IMR-90 (cell line): ENCODE measurements at regions not wholly inside any gene's neighbourhood (a gene's known extent, or its start where the extent isn't known, plus 50 kb on each side); places are given as distances from the start of the nearest gene placed in this dataset.

Experiments used
- ATAC-seq: fragments of 200-7000 bp; cut with Tn5 transposase; 2 replicates; pipeline ENCODE4 v1.9.1; 2020; ENCODE audit warnings: low read depth, mild to moderate bottlenecking, moderate library complexity
- BruUV-seq: library from RNA; stranded (reverse); fragments of 400-500 nt; replicated peaks from 2 replicates; lab custom pipeline; 2021; lab: Mats Ljungman, UMichigan
- CTCF ChIA-PET: fragments of 300-600 bp; formaldehyde crosslinking; extraction: SDS; loops from one replicate; lab custom pipeline; 2021; ENCODE audit warnings: antibody characterized with exemption; lab: Yijun Ruan, JAX
- POLR2A ChIA-PET: fragments of 300-600 bp; sonication (Branson Sonifier 250); formaldehyde crosslinking; loops from one replicate; lab custom pipeline; 2022; ENCODE audit warnings: antibody characterized with exemption; ENCODE audit not compliant: unreplicated experiment; lab: Charles Lee
- DNase-seq: peaks from one replicate; pipeline ENCODE4 v3.0.0; 2013
- H2AFZ ChIP-seq: replicated peaks from 2 replicates; pipeline ENCODE3; 2013; ENCODE audit warnings: low read length, mild to moderate bottlenecking; ENCODE audit not compliant: poor library complexity
- H2AK5ac ChIP-seq: 2 replicates; pipeline ENCODE4 v1.6.1; 2013; ENCODE audit warnings: low read depth, low read length, inconsistent platforms
- H2AK9ac ChIP-seq: replicated peaks from 2 replicates; pipeline ENCODE3; 2013; ENCODE audit warnings: mild to moderate bottlenecking, low read depth, low read length, moderate library complexity; ENCODE audit not compliant: poor library complexity
- H2BK120ac ChIP-seq: 2 replicates; pipeline ENCODE4 v1.6.1; 2013; ENCODE audit warnings: low read depth, low read length, inconsistent platforms
- H2BK15ac ChIP-seq: 3 replicates; pipeline ENCODE4 v1.6.1; 2013; ENCODE audit warnings: low read depth, low read length, inconsistent platforms
- H2BK20ac ChIP-seq: 2 replicates; pipeline ENCODE4 v1.6.1; 2013; ENCODE audit warnings: low read depth, mild to moderate bottlenecking, inconsistent platforms, low read length, moderate library complexity
- H2BK5ac ChIP-seq: 2 replicates; pipeline ENCODE4 v1.6.1; 2013; ENCODE audit warnings: mild to moderate bottlenecking, low read depth, low read length, inconsistent platforms; ENCODE audit not compliant: poor library complexity, severe bottlenecking
- H3K14ac ChIP-seq: replicated peaks from 2 replicates; pipeline ENCODE4 v1.6.1; 2013; ENCODE audit warnings: low read depth, low read length, inconsistent platforms
- H3K18ac ChIP-seq: 2 replicates; pipeline ENCODE4 v1.6.1; 2013; ENCODE audit warnings: low read depth, low read length, control low read depth
- H3K23ac ChIP-seq: 2 replicates; pipeline ENCODE4 v1.6.1; 2013; ENCODE audit warnings: low read depth, low read length, inconsistent platforms
- H3K27ac ChIP-seq: 2 replicates; pipeline ENCODE4 v1.5.1; 2013; ENCODE audit warnings: mild to moderate bottlenecking, control low read depth, low read length; ENCODE audit not compliant: insufficient read depth
- H3K27me3 ChIP-seq: 2 replicates; pipeline ENCODE4 v1.6.1; 2013; ENCODE audit warnings: low read length; ENCODE audit not compliant: control insufficient read depth, insufficient read depth
- H3K36me3 ChIP-seq: 2 replicates; pipeline ENCODE4 v1.6.1; 2013; ENCODE audit warnings: low read length, mixed read lengths; ENCODE audit not compliant: control insufficient read depth, insufficient read depth
- H3K4ac ChIP-seq: 2 replicates; pipeline ENCODE4 v1.6.1; 2013; ENCODE audit warnings: low read depth, low read length, inconsistent platforms
- H3K4me1 ChIP-seq: 2 replicates; pipeline ENCODE4 v1.6.1; 2013; ENCODE audit warnings: low read length, mixed read lengths; ENCODE audit not compliant: control insufficient read depth, insufficient read depth
- H3K4me2 ChIP-seq: 2 replicates; pipeline ENCODE4 v1.6.1; 2013; ENCODE audit warnings: low read depth, mild to moderate bottlenecking, control low read depth, low read length, moderate library complexity
- H3K4me3 ChIP-seq: 2 replicates; pipeline ENCODE4 v1.5.1; 2013; ENCODE audit warnings: low read depth, mild to moderate bottlenecking, control low read depth, low read length, moderate library complexity; ENCODE audit not compliant: insufficient read depth
- H3K56ac ChIP-seq: 2 replicates; pipeline ENCODE4 v1.6.1; 2013; ENCODE audit warnings: low read length, inconsistent platforms; ENCODE audit not compliant: insufficient read depth; ENCODE audit errors: extremely low read depth
- H3K79me1 ChIP-seq, 2 experiments: 2 replicates each; pipeline ENCODE4 v1.6.1; 2013; ENCODE audit warnings: low read length in 2 of 2, inconsistent platforms in 1 of 2, low read depth in 1 of 2
- H3K9ac ChIP-seq: 2 replicates; pipeline ENCODE4 v1.6.1; 2013; ENCODE audit warnings: low read depth, low read length, control low read depth
- H3K9me1 ChIP-seq: 2 replicates; pipeline ENCODE4 v1.6.1; 2013; ENCODE audit warnings: low read length, inconsistent platforms; ENCODE audit not compliant: insufficient read depth
- H3K9me3 ChIP-seq: 2 replicates; pipeline ENCODE4 v1.6.1; 2013; ENCODE audit warnings: low read length; ENCODE audit not compliant: control insufficient read depth, insufficient read depth
- H4K20me1 ChIP-seq: 2 replicates; pipeline ENCODE4 v1.6.1; 2013; ENCODE audit warnings: low read length, inconsistent platforms; ENCODE audit not compliant: insufficient read depth
- H4K5ac ChIP-seq: 2 replicates; pipeline ENCODE4 v1.6.1; 2013; ENCODE audit warnings: mild to moderate bottlenecking, low read depth, low read length, control low read depth
- H4K8ac ChIP-seq, 2 experiments: 2 replicates each; pipeline ENCODE4 v1.6.1; 2013; ENCODE audit warnings: low read depth in 2 of 2, low read length in 2 of 2, control low read depth in 1 of 2, inconsistent platforms in 1 of 2
- H4K91ac ChIP-seq: 2 replicates; pipeline ENCODE4 v1.6.1; 2013; ENCODE audit warnings: low read depth, low read length, inconsistent platforms; ENCODE audit not compliant: insufficient read depth
- BHLHE40 ChIP-seq: fragments of 150-350 bp; IDR thresholded peaks from 2 replicates; pipeline ENCODE4 v1.6.1; 2016; ENCODE audit warnings: mild to moderate bottlenecking, low read depth, low read length
- CEBPB ChIP-seq: IDR thresholded peaks from 2 replicates; pipeline ENCODE4 v1.6.1; 2012; ENCODE audit warnings: low read depth, low read length, improper control_type of control experiment
- CHD1 ChIP-seq: IDR thresholded peaks from 2 replicates; pipeline ENCODE4 v1.6.1; 2012; ENCODE audit warnings: low read depth, low read length, improper control_type of control experiment
- FOS ChIP-seq: fragments of 150-350 bp; IDR thresholded peaks from 2 replicates; pipeline ENCODE4 v1.6.1; 2016; ENCODE audit warnings: low read depth, low read length
- MAFK ChIP-seq: IDR thresholded peaks from 2 replicates; pipeline ENCODE4 v1.6.1; 2012; ENCODE audit warnings: low read depth, low read length, improper control_type of control experiment
- MAZ ChIP-seq: IDR thresholded peaks from 2 replicates; pipeline ENCODE4 v1.6.1; 2012; ENCODE audit warnings: low read depth, mild to moderate bottlenecking, low read length, improper control_type of control experiment, moderate library complexity, borderline replicate concordance
- MXI1 ChIP-seq: IDR thresholded peaks from 2 replicates; pipeline ENCODE4 v1.6.1; 2012; ENCODE audit warnings: low read depth, mild to moderate bottlenecking, low read length, moderate library complexity, borderline replicate concordance
- NFE2L2 ChIP-seq: fragments of 150-350 bp; IDR thresholded peaks from 2 replicates; pipeline ENCODE4 v1.6.1; 2016; ENCODE audit warnings: low read depth, mild to moderate bottlenecking, low read length
- POLR2A ChIP-seq: IDR thresholded peaks from 2 replicates; pipeline ENCODE4 v1.6.1; 2012; ENCODE audit warnings: mild to moderate bottlenecking, low read depth, low read length
- RAD21 ChIP-seq: IDR thresholded peaks from 2 replicates; pipeline ENCODE4 v1.6.1; 2012; ENCODE audit warnings: low read length, improper control_type of control experiment
- RCOR1 ChIP-seq: IDR thresholded peaks from 2 replicates; pipeline ENCODE4 v1.6.1; 2012; ENCODE audit warnings: mild to moderate bottlenecking, low read length, improper control_type of control experiment; ENCODE audit not compliant: insufficient replicate concordance
- RFX5 ChIP-seq: IDR thresholded peaks from 2 replicates; pipeline ENCODE4 v1.8.0; 2012; ENCODE audit warnings: low read depth, mild to moderate bottlenecking, low read length, moderate library complexity
- SMC3 ChIP-seq: fragments of 150-350 bp; IDR thresholded peaks from 2 replicates; pipeline ENCODE4 v1.6.1; 2016; ENCODE audit warnings: low read depth, mild to moderate bottlenecking, antibody characterized with exemption, low read length, moderate library complexity
- WGBS, 2 experiments: methylation state at CpG; one replicate each; pipeline versions ENCODE4 v1.1.5 to v1.1.7; 2013; ENCODE audit warnings: missing lambda C conversion rate in 2 of 2; ENCODE audit not compliant: insufficient read length in 1 of 2; ENCODE audit errors: extremely low coverage in 2 of 2; 5-methylcytosine and 5-hydroxymethylcytosine counted together
- dilution Hi-C: fragments of 300-500 bp; cut with HindIII; formaldehyde crosslinking; loops from one replicate; pipeline ENCODE4 v1.14.3; 2018; ENCODE audit warnings: low sequenced_read_pairs; ENCODE audit not compliant: unreplicated experiment
- in situ Hi-C: fragments of 300-500 bp; cut with MboI; formaldehyde crosslinking; loops from 3 replicates; pipeline ENCODE4 v1.14.3; 2019; ENCODE audit warnings: low sequenced_read_pairs, inconsistent platforms, mixed read lengths
- intact Hi-C: fragments of 100-400 bp; cut with micrococcal nuclease; formaldehyde crosslinking; loops from 2 replicates; pipeline ENCODE4 v1.10.0; 2022
- TF ChIP-seq, protein P1 (sequence below): fragments of 150-350 bp; IDR thresholded peaks from 2 replicates; pipeline ENCODE4 v1.6.1; 2016; ENCODE audit warnings: low read depth, mild to moderate bottlenecking, low read length, moderate library complexity, borderline replicate concordance
- TF ChIP-seq, protein P2 (sequence below): fragments of 150-350 bp; IDR thresholded peaks from 2 replicates; pipeline ENCODE4 v1.6.1; 2017; ENCODE audit warnings: mild to moderate bottlenecking, antibody characterized with exemption, low read length, low read depth
- TF ChIP-seq, protein P3 (sequence below): conservative IDR thresholded peaks from 2 replicates; pipeline ENCODE4 v1.5.1; 2012; ENCODE audit warnings: mild to moderate bottlenecking, low read depth, low read length, improper control_type of control experiment

DNA sequence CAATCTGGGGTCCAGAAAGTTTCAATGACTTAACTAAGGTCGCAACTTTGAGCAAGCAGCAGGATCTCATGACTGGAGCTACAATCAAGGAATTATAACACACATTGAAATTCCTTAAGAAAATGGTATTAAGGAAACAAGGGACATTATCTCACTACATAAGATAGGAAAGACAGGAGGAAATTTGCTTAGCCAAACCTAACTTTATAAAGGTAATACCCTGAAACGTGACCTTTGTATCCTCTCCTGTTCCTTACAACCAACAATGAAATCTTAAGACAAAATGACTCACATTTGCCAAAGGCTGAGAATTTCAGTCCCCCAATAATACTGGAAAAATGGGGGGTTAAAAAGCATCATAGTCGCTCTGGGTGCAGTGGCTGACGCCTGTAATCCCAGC, 218.9 kb upstream of the LYZL1 start:
- Histone ChIP-seq H2BK120ac (no peak overlapping the region), H3K56ac (no peak overlapping the region), H2AFZ (no peak overlapping the region), H3K4ac (no peak overlapping the region), H2BK20ac (no peak overlapping the region), H3K9me3 (no peaks in the 10 kb centered on the region), H3K4me3 (no peak overlapping the region), H3K79me1 (no peaks in the 10 kb centered on the region), H2AK5ac (no peak overlapping the region), H2AK9ac (no peak overlapping the region), H3K4me1 (no peaks in the 10 kb centered on the region), H4K91ac (no peak overlapping the region), H2BK5ac (no peak overlapping the region), H3K18ac (no peak overlapping the region), H2BK15ac (no peak overlapping the region), H3K4me2 (no peak overlapping the region), H4K5ac (no peak overlapping the region), H3K27me3 (peaks cover 20% of the 10 kb centered on the region), H4K20me1 (no peaks in the 10 kb centered on the region), H3K9me1 (no peaks in the 10 kb centered on the region), H3K9ac (no peak overlapping the region), H3K23ac (no peak overlapping the region), H4K8ac (no peak overlapping the region), H3K14ac (no peak overlapping the region), H3K36me3 (no peaks in the 10 kb centered on the region), H3K27ac (no peak overlapping the region)
- ChIA-PET POLR2A (no interaction called here), CTCF (interaction anchor here (0.5 to 0.6 kb wide), 2 partner anchors 35 to 166 kb away, joined by 3 to 7 read pairs; no protein-coding TSS in a partner anchor)
- dilution Hi-C loops, result no loop called here
- in situ Hi-C loops, result no loop called here
- TF ChIP-seq CHD1, result no peak
- TF ChIP-seq MAZ, result no peak
- no peak for TF ChIP-seq BHLHE40
- no peak for TF ChIP-seq NFE2L2
- TF ChIP-seq, protein P1, sequence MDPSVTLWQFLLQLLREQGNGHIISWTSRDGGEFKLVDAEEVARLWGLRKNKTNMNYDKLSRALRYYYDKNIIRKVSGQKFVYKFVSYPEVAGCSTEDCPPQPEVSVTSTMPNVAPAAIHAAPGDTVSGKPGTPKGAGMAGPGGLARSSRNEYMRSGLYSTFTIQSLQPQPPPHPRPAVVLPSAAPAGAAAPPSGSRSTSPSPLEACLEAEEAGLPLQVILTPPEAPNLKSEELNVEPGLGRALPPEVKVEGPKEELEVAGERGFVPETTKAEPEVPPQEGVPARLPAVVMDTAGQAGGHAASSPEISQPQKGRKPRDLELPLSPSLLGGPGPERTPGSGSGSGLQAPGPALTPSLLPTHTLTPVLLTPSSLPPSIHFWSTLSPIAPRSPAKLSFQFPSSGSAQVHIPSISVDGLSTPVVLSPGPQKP, result no peak
- TF ChIP-seq RAD21, result no peak
- TF ChIP-seq RCOR1, result no peak
- TF ChIP-seq RFX5, result no peak
- TF ChIP-seq SMC3, result no peak
- TF ChIP-seq FOS, result no peak
- no peak for TF ChIP-seq MXI1
- TF ChIP-seq CEBPB, result no peak
- TF ChIP-seq MAFK, result no peak
- TF ChIP-seq POLR2A, result no peak
- TF ChIP-seq, protein P2, sequence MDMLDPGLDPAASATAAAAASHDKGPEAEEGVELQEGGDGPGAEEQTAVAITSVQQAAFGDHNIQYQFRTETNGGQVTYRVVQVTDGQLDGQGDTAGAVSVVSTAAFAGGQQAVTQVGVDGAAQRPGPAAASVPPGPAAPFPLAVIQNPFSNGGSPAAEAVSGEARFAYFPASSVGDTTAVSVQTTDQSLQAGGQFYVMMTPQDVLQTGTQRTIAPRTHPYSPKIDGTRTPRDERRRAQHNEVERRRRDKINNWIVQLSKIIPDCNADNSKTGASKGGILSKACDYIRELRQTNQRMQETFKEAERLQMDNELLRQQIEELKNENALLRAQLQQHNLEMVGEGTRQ, result no peak
- TF ChIP-seq, protein P3, sequence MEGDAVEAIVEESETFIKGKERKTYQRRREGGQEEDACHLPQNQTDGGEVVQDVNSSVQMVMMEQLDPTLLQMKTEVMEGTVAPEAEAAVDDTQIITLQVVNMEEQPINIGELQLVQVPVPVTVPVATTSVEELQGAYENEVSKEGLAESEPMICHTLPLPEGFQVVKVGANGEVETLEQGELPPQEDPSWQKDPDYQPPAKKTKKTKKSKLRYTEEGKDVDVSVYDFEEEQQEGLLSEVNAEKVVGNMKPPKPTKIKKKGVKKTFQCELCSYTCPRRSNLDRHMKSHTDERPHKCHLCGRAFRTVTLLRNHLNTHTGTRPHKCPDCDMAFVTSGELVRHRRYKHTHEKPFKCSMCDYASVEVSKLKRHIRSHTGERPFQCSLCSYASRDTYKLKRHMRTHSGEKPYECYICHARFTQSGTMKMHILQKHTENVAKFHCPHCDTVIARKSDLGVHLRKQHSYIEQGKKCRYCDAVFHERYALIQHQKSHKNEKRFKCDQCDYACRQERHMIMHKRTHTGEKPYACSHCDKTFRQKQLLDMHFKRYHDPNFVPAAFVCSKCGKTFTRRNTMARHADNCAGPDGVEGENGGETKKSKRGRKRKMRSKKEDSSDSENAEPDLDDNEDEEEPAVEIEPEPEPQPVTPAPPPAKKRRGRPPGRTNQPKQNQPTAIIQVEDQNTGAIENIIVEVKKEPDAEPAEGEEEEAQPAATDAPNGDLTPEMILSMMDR, result no peak
- WGBS, 2 experiments, result no CpG with 5 or more reads among the region's 4 CpGs
- no TSS peak for BruUV-seq
- ATAC-seq, result no peak
- intact Hi-C loops, result no loop called here
- no peak for DNase-seq
